DMS153 (cell line): ENCODE measurements at regions not wholly inside any gene's neighbourhood (a gene's known extent, or its start where the extent isn't known, plus 50 kb on each side); places are given as distances from the start of the nearest gene placed in this dataset.

Source experiments
- DNase-seq: peaks from one replicate; lab custom pipeline; 2025; lab: John Stamatoyannopoulos, UW

- no peak for DNase-seq
Measured at GRCh38 chr16:54231919-54232318, 54.7 kb downstream of the IRX3 start.

GRCh38 chr16:54231336-54231735 lies 55.3 kb downstream of the IRX3 start:
- DNase-seq = no peak

- no peak for DNase-seq
Measured at GRCh38 chr16:54228325-54228724, 58.3 kb downstream of the IRX3 start.

- no peak for DNase-seq
Measured at GRCh38 chr16:54226296-54227010, 60.1 kb downstream of the IRX3 start.

- DNase-seq = no peak
Measured at GRCh38 chr16:54219709-54220108, 66.9 kb downstream of the IRX3 start.

GRCh38 chr16:54216688-54217087 lies 69.9 kb downstream of the IRX3 start:
- DNase-seq = no peak

GRCh38 chr16:54216268-54216667 lies 70.3 kb downstream of the IRX3 start:
- no peak for DNase-seq

GRCh38 chr16:54215471-54215870 lies 71.1 kb downstream of the IRX3 start:
- no peak for DNase-seq

GRCh38 chr16:54213322-54213721 lies 73.3 kb downstream of the IRX3 start:
- no peak for DNase-seq

- no peak for DNase-seq
Measured at GRCh38 chr16:54212893-54213292, 73.7 kb downstream of the IRX3 start.

GRCh38 chr16:54211203-54211602 lies 75.4 kb downstream of the IRX3 start:
- no peak for DNase-seq

GRCh38 chr16:54210452-54211125 lies 76.0 kb downstream of the IRX3 start:
- DNase-seq = no peak

GRCh38 chr16:54208237-54208636 lies 78.3 kb downstream of the IRX3 start:
- DNase-seq = no peak

- no peak for DNase-seq
Measured at GRCh38 chr16:54207837-54208236, 78.8 kb downstream of the IRX3 start.

GRCh38 chr16:54204756-54205155 lies 81.8 kb downstream of the IRX3 start:
- peak; percentile 86 for DNase-seq

GRCh38 chr16:54203851-54204505 lies 82.6 kb downstream of the IRX3 start:
- DNase-seq = no peak

- no peak for DNase-seq
Measured at GRCh38 chr16:54203384-54203783, 83.2 kb downstream of the IRX3 start.
